ENCODE measurements at regions not wholly inside any gene's neighbourhood (a gene's known extent, or its start where the extent isn't known, plus 50 kb on each side); places are given as distances from the start of the nearest gene placed in this dataset.

- TF ChIP-seq POLR2AphosphoS5 (IDR thresholded peaks at IDR 0.05) (no peak), POLR2A (IDR thresholded peaks at IDR 0.05) (no peak)
Measured at GRCh38 chr7:83882551-83882950, 233.6 kb upstream of the SEMA3E start.

All from gastroesophageal sphincter (tissue), 2 donors.